ENCODE measurements at regions not wholly inside any gene's neighbourhood (a gene's known extent, or its start where the extent isn't known, plus 50 kb on each side); places are given as distances from the start of the nearest gene placed in this dataset.
"Not testable (repeated sequence)": the region's sequence is repeated elsewhere in the genome, so short reads cannot be mapped to it uniquely, and the experiment has no call there.

DNA sequence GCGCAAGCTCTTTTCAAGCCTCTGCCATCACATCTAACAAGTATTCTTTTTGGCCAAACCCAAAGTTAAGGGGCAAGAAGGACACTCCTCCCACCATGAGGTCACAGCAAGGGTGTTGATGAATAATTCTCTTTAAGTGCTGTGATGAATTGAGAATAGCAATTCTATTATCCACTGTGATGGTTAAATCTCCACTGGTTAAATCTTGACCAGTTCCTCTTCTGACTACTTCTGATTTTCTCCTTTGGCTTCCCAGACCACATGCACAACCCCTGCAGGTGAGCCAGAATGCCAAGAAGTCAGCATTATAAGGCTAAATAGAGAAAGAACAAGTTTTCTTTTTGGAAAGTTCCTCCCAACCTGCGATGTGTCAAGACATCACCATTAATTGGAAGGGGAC is 90.6 kb upstream of the BCL2L14 start:
- no peak for DNase-seq

DNA sequence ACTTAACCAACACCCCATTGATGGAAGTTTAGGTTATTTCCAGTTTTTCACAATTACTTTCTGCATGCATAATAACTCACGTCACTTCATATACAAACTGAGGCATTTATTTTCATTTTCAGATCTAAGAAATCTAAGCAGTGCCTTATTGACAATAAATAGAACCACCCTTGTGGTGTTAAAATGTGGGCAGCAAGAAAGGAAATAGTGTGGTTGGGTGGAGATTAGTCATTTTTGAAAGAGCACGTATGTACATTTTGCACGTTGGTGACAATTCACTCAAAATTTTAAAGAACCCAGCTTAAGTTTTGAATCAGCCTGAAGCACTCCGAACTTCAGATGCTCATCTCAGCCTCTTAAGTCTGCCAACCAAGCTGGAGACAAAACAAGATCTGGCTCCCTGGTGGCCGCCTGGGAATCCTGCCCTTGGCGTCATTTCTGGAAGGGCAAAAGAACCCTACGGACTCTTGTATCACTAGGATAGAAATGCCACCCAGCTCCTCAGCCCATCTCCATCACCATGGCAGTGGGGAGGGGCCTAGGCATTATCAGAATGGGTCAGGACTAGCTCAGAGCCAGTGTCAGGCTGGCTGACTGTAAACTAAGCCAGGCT is 89.5 kb upstream of the BCL2L14 start:
- DNase-seq, result no peak

DNA sequence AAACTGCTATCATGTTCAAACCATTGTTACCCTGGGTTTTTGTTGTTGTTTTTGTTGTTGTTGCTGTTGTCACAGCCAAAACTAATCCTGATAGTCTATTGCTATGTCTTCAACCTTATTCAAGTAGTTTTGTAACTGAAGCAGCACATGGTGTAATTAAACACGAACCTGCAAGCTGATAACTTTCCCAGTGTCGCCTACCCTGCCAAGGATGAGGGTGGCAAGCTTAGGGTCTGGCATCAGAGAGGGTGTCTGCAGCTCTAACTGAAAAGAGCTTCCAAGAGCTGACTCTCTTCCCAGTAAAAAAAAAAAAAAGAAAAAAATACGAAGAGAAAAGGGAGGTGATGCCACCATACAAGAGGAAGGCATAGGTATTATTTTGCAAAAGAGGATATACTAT is 86.3 kb upstream of the BCL2L14 start:
- no peak for DNase-seq

DNA sequence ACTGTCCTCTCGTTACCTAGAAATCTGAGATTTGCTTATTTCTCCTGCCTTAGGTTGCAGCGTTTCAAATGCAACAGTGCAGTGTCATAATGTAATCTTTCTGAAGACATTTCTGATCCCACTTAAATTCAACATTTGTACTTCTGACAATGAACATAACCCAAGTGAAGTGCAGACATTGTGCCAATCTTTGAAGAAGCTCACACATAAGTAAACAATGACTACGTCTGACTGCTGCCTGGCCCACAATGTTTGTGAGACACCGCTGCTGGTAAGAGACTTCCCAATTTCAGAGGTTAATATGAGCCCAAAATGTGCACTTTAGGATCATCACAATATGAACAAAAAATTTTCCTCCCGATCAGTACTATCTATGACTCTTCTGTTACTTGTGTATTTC is 84.6 kb upstream of the BCL2L14 start:
- no peak for DNase-seq

DNA sequence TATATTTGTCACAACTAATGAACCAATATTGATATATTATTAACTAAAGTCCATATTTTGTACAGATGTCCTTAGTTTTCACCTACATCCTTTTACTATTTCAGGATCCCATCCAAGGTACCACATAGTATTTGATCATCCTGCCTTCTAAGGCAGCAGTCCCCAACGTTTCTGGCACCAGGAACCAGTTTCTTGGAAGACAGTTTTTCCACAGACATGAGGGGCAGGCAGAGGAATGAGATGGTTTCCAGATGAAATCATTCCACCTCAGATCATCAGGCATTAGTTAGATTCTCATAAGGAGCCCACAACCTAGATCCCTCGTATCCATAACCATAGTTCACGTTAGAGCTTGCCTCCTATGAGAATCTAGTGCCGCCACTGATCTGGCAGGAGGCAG is 82.8 kb upstream of the BCL2L14 start:
- DNase-seq, result no peak

DNA sequence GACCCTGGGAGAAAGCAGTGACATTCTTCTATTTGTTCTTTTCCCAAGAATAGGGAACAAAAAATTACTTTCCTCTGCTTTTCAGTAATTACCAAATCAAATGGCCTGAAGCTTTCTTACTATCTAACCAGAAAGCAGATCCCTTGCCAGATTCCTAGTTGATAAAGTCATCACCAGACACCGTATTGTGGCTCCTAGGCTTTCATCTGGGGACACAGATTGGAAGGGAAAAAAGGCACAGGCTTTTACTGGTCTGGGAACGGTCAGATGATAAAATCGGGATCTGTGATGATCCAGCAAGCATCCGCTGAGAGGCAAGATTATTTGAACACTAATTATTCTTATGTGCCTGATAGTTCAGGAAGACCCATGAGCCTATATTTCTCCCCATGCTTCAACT is 79.1 kb upstream of the BCL2L14 start:
- no peak for DNase-seq

DNA sequence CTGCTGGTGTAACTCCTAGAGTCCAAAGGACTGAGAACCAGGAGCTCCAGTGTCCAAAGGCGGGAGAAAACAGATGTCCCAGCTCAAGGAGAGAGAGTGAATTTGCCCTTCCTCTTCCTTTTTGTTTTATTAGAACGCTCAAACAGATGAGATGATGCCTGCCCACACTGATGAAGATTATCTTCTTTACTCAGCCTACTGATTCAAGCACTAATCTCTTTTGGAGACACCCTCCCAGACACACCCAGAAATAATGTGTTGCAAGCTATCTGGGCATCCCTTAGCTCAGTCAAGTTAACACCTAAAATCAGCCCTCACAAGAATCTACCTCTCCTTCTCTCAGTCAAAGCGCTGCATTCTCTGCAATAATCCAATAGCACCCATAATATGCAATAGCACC is 78.2 kb upstream of the BCL2L14 start:
- DNase-seq, result no peak

DNA sequence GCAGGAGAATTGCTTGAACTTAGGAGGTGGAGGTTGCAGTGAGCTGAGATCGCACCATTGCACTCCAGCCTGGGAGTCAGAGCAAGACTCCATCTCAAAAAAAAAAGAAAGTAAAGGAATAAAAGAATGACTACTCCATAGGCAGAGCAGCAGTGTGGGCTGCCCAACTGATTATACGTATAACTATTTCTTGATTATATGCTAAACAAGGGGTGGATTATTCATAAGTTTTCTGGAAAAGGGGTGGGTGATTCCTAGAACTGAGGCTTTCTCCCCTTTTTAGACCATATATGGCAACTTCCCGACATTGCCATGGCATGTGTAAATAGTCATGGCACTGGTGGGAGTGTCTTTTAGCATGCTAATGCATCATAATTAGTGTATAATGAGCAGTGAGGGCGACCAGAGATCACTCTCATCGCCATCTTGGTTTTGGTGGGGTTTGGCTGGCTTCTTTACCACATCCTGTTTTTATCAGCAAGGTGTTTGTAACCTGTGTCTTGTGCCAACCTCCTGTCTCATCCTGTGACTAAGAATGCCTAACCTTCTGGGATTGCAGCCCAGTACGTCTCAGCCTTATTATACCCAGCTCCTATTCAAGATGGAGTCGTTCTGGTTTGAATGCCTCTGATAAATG is 72.3 kb upstream of the BCL2L14 start:
- DNase-seq, result not testable (repeated sequence)

DNA sequence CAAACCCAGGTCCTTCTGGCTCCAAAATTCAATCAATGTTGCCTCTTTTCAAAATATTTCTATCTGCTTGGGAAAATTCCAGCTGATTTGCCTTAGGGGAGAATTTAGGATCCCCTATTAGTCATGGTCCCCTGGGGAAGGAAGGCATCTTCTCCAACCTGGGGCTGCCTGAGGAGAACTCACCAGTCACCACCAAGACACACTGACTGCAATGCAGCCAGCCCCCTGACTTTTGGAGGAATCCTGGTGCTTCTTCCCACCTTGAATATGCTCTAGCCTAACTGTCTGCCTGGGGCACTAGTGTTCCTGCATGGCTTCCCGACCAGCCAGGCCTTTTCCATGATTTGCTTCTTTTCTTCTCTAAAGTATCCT is 71.8 kb upstream of the BCL2L14 start:
- no peak for DNase-seq

DNA sequence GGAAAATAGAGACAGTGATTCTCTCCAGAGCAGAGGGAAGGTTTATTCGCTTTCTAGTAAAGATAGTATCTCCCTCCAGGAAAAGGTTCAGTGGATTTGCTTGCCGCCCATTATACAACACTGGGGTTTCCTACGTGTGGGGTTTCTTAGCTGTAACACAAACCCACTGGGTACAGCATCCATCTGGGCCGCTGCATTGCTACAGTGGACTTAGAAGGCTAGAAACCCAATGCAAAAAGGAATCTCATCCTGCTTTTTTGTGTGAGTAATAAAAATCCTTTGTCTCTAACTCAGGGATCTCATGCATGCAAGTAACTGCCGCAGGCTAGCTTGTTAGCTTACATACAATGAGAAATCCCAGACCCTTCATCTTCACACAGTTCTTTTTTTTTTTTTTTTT is 67.1 kb upstream of the BCL2L14 start:
- DNase-seq, result no peak

DNA sequence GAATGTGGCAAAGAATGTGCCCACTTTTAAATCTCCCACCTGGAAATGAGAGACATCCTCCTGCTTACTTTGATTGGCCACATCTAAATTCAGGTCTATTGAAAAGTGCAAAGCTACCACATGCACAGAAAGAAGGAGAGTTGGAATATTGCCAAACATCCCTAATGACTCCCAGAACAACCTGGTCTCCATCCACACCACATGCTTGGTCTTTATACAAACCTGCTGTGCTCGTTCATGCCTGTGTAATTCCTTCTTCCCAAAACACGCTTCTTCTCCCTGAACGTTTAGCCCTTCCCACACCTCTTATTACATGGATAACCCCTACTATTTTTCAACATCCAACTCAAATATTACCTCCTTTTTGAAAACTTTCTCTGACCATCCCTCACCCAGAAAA is 66.2 kb upstream of the BCL2L14 start:
- DNase-seq, result no peak

DNA sequence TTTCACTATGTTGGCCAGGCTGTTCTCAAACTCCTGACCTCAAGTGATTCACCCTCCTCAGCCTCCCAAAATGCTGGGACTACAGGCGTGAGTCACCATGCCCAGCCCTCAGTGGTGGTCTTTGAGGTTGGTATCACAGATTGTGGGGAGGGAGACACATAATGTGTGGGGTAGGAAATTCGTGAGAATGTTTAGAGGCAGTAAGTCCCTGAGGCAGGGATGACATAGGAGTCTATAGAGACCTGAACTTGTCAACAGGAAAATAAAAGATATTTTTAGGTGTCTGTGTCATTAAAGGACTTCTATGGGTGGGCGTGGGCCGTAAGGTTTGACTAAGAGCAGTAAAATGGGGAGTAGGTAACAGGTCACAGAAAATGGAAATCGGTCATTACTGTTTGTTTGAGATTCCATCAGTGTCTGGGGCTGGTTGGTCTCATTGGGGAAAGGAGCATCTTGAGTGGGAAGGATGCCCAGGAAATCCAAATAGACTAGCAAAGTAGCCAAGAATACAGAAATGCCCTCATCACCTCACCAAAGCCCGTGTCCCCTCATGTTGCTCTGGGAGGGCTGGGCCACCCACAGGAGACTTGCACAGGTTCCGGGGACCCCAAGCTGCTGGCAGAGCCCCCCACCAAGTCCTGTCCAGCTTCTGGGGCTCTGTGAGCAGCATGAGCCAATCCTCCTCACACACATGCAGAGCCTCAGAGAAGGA is 63.6 kb upstream of the BCL2L14 start:
- DNase-seq, result no peak

DNA sequence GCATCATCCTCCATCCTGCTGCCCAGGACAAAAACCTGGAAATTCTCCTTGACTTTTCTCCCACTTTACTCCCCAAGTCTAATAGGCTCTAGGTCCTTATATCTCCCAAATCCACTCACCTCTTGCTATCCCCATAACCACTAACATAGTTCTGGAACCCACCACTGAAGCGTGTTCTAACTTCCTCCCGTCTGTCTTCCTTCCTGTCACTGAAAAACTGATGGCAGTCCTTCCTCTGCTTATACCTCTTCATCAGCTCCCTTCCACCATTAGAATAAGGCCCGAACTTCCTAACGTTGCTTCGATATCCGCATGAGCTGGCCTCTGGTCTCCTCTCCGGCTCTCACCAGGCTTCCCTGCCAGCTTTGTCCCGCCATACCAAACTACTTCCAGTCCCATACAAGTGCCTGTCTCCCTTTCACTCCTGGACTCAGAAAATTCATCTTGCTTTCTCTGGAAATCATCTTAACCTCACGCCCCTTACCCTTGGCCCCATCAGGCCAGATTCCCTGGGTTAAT is 63.0 kb upstream of the BCL2L14 start:
- DNase-seq, result no peak

DNA sequence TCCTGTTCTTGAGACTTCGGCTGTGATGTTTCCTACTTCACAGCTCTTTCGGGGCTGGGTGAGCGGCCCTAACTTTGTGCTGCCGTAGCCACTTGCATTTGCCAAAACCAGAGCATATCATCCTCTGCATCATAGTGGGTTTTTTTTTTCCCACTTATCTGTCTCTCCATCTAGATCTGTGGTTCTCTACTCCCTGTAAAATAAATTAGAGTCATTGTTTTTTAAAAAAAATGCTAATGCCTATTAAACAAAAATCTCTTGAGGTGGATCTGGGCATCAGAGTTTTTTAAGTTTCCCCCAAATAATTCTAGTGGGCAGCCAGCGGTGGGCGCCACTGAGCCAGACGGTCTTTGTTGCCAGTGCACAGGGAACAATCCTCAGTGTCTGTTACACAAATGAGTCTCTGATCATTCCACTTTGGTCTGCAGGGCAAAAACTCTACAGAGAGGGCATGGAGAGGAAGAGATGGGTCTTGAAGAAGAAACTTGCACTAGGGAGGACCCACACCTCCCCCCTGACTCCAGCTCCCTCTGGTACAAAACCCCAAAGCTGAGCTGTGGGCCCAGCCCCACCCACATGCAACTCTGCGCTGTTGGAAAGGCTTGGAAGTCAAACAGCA is 62.4 kb upstream of the BCL2L14 start:
- no peak for DNase-seq

DNA sequence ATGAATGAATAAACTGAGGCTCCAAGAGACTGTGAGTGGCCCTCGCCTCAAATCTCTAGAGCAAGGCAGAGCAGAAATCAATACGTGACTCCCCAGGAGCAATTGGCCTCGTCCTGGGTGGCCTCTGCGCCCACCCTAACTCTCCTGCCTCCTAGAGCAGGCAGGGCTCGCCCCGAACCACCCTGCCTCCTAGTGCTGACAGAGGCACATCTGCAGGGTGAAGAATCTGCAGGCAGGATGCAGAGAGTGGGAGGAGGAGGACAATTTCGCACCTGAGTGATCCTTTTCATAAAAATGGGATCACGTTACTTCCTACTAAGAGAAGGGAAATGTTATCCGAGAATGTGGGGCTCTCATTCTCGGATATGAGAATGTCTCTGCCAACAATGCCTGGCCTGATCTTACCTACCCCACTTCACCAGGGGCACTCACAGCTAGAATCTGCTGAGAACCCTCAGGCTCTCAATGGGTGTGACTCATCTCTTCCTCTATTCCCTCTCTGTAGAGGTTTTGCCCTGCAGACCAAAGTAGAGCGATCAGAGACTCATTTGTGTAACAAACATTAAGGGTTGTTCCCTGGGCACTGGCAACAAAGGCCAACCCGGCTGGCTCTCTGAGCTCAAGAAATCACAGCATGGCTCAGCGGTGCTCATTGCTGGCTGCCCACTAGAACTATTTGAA is 61.7 kb upstream of the BCL2L14 start:
- DNase-seq, result no peak

DNA sequence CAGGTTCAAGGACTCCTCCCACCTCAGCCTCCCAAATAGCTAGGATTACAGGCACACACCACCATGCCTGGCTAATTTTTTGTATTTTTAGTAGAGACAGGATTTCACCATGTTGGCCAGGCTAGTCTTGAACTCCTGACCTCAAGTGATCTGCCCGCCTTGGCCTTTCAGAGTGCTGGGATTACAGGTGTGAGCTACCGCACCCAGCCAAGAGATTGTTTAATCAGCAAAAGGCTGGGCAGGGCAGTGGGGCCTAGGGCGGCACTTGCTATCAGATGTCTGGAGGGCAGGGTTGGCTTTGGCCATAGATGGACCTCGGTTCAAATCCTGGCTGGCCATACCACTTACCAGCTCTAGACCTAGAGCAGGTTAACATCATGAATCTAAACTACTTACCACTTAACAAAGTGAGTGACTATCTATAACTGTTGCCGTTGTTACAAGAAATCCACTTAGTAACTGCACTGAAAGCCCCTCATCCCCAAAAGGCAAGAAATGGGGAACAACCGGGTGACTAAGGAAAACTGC is 60.9 kb upstream of the BCL2L14 start:
- DNase-seq, result not testable (repeated sequence)

DNA sequence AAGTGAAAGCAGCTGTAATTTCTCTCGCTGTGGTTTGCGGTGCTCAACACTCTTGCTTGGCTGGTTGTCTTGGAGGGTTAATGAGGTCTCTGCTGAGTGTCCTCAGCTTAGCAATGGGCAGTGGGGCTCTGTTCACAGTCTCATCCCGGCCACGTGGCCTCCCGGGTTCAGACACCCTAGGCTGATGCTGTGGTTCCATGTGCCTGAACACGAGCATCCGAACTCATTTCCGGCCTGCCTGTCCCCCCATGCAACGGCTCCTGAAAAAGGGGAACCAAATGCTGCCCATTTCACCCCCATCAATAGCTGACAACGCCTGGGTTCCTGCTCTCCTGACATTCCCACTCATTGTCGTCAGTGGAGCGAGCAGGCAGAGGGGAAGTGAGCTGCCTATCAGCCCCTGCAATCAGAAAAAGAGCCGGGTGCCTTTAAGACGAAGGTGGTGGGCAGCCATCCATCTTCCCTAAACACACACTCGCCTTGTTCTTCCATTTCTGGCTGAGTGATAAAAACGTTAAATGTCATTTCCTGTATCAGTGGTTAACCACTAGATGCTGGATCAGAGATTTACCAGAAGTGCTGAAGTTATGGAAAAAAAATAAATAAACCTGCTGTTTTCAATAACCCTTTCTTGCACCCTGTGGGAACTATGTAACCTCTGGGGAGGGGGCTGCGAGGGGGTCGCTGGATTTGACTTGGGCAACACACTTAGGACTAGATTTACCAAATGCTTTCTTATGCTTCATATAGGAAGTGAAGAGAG is 60.3 kb upstream of the BCL2L14 start:
- DNase-seq, result peak; percentile 68

DNA sequence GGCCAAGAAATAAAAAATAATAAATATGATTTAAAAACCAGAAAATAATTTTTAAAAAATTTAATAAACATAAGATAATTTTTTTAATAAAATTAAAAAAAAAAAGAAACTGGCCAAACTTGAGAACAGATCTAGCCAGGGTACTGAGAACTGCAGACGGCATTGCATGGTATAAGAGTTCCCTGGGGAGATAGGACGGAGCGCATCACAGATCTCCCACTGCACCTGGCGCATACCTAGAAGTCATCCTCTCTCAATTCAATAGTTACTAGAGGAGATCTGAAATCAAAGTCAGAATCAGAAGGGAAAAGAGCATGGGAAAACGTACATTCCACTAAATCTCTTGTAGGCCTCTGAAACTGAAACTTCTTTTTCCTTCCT is 58.9 kb upstream of the BCL2L14 start:
- no peak for DNase-seq

DNA sequence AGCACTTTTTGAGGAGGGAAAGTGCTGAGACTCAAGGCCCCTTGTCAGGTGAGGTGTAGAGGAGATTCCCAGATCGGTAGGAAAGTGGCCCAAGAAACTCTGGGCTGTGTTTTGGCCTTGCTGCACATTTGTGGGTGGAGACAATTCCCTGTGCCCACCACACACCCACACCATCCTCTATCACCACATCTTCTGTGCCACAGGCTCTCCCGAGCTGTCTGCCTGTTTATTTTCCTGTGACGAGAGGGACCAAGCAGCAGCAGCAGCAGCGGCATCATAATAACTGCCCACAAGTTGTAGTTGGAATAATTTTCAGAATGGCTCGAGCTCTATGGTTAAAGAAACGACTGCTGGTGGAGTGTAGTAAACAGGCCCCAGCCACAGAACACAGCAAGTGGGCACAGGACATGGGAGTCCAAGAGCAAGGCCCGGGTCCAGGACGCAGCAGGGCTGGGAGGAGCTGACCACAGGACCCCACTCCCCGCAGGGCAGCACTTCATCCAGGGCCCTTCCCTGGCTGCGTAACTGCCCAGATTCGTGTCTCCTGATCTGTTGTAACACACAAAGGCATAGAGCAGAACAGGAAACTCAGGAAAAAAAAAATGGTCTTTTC is 55.6 kb upstream of the BCL2L14 start:
- DNase-seq, result no peak

DNA sequence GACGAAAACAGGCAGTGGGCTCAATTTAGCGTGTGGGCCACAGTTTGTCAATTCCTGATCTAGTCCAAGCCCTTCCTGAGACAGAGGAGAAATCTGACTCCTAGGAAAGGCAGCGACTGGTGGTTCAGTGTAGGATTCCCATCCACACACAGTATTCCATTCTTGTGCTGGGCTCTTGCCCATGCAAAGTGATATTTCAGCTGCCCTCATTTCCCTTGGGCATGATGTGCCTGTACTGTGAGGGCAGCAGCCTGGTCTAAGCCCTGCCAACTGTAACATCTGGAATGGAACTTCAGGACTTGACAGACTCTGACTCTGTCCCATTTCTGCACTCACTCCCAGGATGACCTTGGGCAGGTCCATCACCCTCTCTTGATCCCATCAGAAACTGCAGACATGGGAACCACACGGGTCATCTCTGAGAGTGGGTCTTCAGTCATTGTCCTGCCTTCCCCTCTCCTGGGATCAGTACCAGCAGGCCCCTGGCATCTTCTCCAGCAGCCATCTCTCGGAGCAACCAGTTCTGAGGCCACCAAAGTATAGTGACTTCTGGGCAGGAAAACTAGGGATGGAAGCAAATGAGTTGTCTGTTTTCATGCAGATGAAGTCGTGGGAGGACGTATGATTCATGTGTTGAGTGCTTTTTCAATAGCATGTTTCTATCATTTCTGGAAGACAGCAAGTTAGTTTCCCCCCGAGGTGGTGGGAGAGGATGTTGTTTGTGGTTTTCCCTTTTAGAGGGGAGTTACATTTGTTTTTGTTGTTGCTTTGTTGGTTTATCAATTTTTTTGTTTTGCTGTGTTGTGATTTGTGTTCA is 54.2 kb upstream of the BCL2L14 start:
- no peak for DNase-seq

DNA sequence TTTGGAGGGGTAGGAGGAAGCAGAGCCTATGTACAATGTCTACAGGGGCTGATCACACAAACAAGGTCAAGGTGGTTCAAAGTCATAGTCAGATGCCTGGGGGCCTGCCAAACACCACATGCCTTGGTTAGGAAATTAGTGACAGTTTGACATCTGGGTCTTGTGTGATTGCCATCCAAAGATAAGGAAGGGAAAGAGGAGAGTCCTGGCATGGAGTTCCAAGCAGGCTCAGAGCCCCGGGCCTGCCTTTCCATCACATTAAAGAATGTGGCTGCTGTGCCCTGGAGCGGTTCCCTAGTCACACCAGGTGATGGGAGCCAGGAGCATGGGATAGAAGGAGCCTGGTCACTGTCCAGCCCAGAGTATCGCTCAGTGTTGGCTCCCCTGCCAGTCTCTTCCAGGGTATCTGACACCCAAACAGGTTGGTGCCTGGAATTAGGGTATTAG is 53.6 kb upstream of the BCL2L14 start:
- DNase-seq, result no peak

Measured in right forelimb (tissue), 1 donor.